ENCODE measurements at regions not wholly inside any gene's neighbourhood (a gene's known extent, or its start where the extent isn't known, plus 50 kb on each side); places are given as distances from the start of the nearest gene placed in this dataset.

GRCh38 chr3:189403194-189403593 is 228.0 kb upstream of the TP63 start (continued):
- TF ChIP-seq ZNF280B (CRISPR knock-in tag; IDR thresholded peaks at IDR 0.05) (no peak), PREB (CRISPR knock-in tag; IDR thresholded peaks at IDR 0.05) (no peak), IRF9 (tag; IDR thresholded peaks at IDR 0.05) (no peak), NFE2L1 (tag; IDR thresholded peaks at IDR 0.05; ENCODE audit: borderline replicate concordance, low read depth) (no peak), HDAC6 (IDR thresholded peaks at IDR 0.05; ENCODE audit: low read depth, low read length) (no peak), FOS (IDR thresholded peaks at IDR 0.05; ENCODE audit: extremely low read depth, insufficient read length) (no peak), POU5F1 (IDR thresholded peaks at IDR 0.05; ENCODE audit: borderline replicate concordance, low read depth, low read length, partially characterized antibody) (no peak)

- intact Hi-C loops (cut with micrococcal nuclease) (no loop called here), in situ Hi-C loops (cut with MboI) (no loop called here)
- CTCF ChIA-PET (ENCODE audit: low intra/inter-chr PET ratio) = no interaction called here
- H3K9ac ChIP-seq (ENCODE audit: insufficient read depth in 1 of 2, low read depth in 2 of 2, low read length in 2 of 2) = no peak overlapping the region
- no peak for FAIRE-seq
- H2AFZ ChIP-seq (ENCODE audit: low read depth, low read length) = no peak overlapping the region
- H3K79me2 ChIP-seq (ENCODE audit: control insufficient read depth, insufficient read depth, low read length) = no peaks in the 10 kb centered on the region
- no peaks in the 10 kb centered on the region for H3K9me1 ChIP-seq (ENCODE audit: control insufficient read depth, insufficient read depth, low read length)
- H3K36me3 ChIP-seq (ENCODE audit: control insufficient read depth, insufficient read depth, low read length) = no peaks in the 10 kb centered on the region
- POLR2A ChIA-PET = no interaction called here
- BruUV-seq (replicated peaks) = no TSS peak
- no peak for DNase-seq (ENCODE audit: extremely low read depth in 1 of 4, low spot score in 3 of 4)
- ATAC-seq = no peak
- H3K27ac ChIP-seq (ENCODE audit: extremely low read depth, low read depth, low read length) = no peak overlapping the region
- H3K4me1 ChIP-seq (replicated peaks in 1 of 2; ENCODE audit: control insufficient read depth in 2 of 2, insufficient read depth in 2 of 2, low read length in 2 of 2) = no peaks in the 10 kb centered on the region
- H3K27me3 ChIP-seq (ENCODE audit: control insufficient read depth in 2 of 2, insufficient read depth in 2 of 2, low read length in 2 of 2) = no peaks in the 10 kb centered on the region
- no peaks in the 10 kb centered on the region for H3K9me3 ChIP-seq (replicated peaks; ENCODE audit: control insufficient read depth, insufficient read depth, low read depth, low read length)
- no peak overlapping the region for H3K4me3 ChIP-seq
- H3K4me2 ChIP-seq (ENCODE audit: insufficient read depth, low read length) = no peak overlapping the region
- no peaks in the 10 kb centered on the region for H4K20me1 ChIP-seq (replicated peaks; ENCODE audit: control insufficient read depth, insufficient read depth, low read length)
- TF ChIP-seq NKRF (IDR thresholded peaks at IDR 0.05; ENCODE audit: borderline replicate concordance) (no peak), ZNF184 (CRISPR knock-in tag; IDR thresholded peaks at IDR 0.05) (no peak), ILF3 (IDR thresholded peaks at IDR 0.05; ENCODE audit: borderline replicate concordance) (no peak), GMEB1 (CRISPR knock-in tag; IDR thresholded peaks at IDR 0.05) (no peak), FOXP1 (CRISPR knock-in tag; IDR thresholded peaks at IDR 0.05) (no peak), PCBP2 (IDR thresholded peaks at IDR 0.05; ENCODE audit: low read depth, low read length, poor library complexity, severe bottlenecking) (no peak), DIDO1 (tag; IDR thresholded peaks at IDR 0.05; ENCODE audit: low read depth) (no peak)
These were observed 227.2 kb upstream of the TP63 start for GRCh38 chr3:189404024-189404423.

Data from K562 (cell line).